GM12878 (cell line): ENCODE measurements at regions not wholly inside any gene's neighbourhood (a gene's known extent, or its start where the extent isn't known, plus 50 kb on each side); places are given as distances from the start of the nearest gene placed in this dataset.

Experiments
- ATAC-seq: fragments of 200-7000 bp; cut with Tn5 transposase; 3 replicates; pipeline ENCODE4 v1.9.1; 2020; ENCODE audit warnings: mild to moderate bottlenecking, moderate library complexity
- BruUV-seq: library from RNA; stranded (reverse); fragments of 400-500 nt; replicated peaks from 2 replicates; lab custom pipeline; 2021; lab: Mats Ljungman, UMichigan
- CTCF ChIA-PET: fragments of 300-600 bp; sonication (Branson Sonifier 250); formaldehyde crosslinking; extraction: SDS; loops from one replicate; lab custom pipeline; 2021; ENCODE audit warnings: inconsistent platforms; lab: Yijun Ruan, JAX
- POLR2A ChIA-PET: fragments of 350-600 bp; formaldehyde crosslinking; extraction: SDS; loops from one replicate; lab custom pipeline; 2021; ENCODE audit warnings: inconsistent platforms; lab: Charles Lee
- RAD21 ChIA-PET: fragments of 300-600 bp; sonication (Branson Sonifier 250); formaldehyde crosslinking; loops from one replicate; lab custom pipeline; 2023; ENCODE audit warnings: antibody characterized with exemption; ENCODE audit not compliant: unreplicated experiment; lab: Charles Lee
- SMC1A ChIA-PET: fragments of 300-600 bp; sonication (Branson Sonifier 250); formaldehyde crosslinking; loops from one replicate; lab custom pipeline; 2023; ENCODE audit not compliant: unreplicated experiment, uncharacterized antibody; lab: Charles Lee
- DNase-seq: peaks from one replicate; pipeline ENCODE4 v3.0.0-alpha.2; 2011; ENCODE audit warnings: low read depth, low spot score
- FAIRE-seq: peaks from 3 replicates; lab custom pipeline; 2011; peaks lifted over from hg19 to GRCh38; lab: Jason Lieb, UNC
- H2AFZ ChIP-seq: 2 replicates; pipeline ENCODE4 v1.6.0; 2011; ENCODE audit warnings: low read depth, low read length, control low read depth; ENCODE audit not compliant: control insufficient read depth
- H3K27ac ChIP-seq: 2 replicates; pipeline ENCODE4 v1.5.1; 2011; ENCODE audit warnings: control low read depth; ENCODE audit not compliant: control insufficient read depth, insufficient read depth
- H3K27me3 ChIP-seq, 2 experiments: replicated peaks in 1 of 2; 2 replicates each; pipeline versions ENCODE4 v1.6.0 to v1.6.1; 2011; ENCODE audit warnings: low read length in 1 of 2; ENCODE audit not compliant: control insufficient read depth in 2 of 2, insufficient read depth in 2 of 2
- H3K36me3 ChIP-seq, 2 experiments: 2 replicates each; pipeline ENCODE4 v1.5.1; 2011; ENCODE audit warnings: low read length in 1 of 2; ENCODE audit not compliant: control insufficient read depth in 2 of 2, insufficient read depth in 2 of 2
- H3K4me1 ChIP-seq: 2 replicates; pipeline ENCODE4 v1.6.1; 2011; ENCODE audit warnings: mild to moderate bottlenecking, low read length, moderate library complexity, mixed read lengths; ENCODE audit not compliant: control insufficient read depth, insufficient read depth
- H3K4me2 ChIP-seq: 2 replicates; pipeline ENCODE4 v1.6.0; 2011; ENCODE audit warnings: control low read depth; ENCODE audit not compliant: control insufficient read depth, insufficient read depth
- H3K4me3 ChIP-seq: fragments of 200-600 bp; sonication (generic); 2 replicates; pipeline ENCODE4 v1.5.1; 2016
- H3K79me2 ChIP-seq: 2 replicates; pipeline ENCODE4 v1.6.0; 2011; ENCODE audit warnings: low read length; ENCODE audit not compliant: control insufficient read depth, insufficient read depth
- H3K9ac ChIP-seq: 2 replicates; pipeline ENCODE4 v1.8.0; 2011; ENCODE audit warnings: low read length, control low read depth, mixed read lengths; ENCODE audit not compliant: control insufficient read depth, insufficient read depth
- H3K9me3 ChIP-seq: replicated peaks from 3 replicates; pipeline ENCODE4 v1.5.1; 2011; ENCODE audit warnings: mild to moderate bottlenecking, low read length; ENCODE audit not compliant: control insufficient read depth, insufficient read depth
- H4K20me1 ChIP-seq: 2 replicates; pipeline ENCODE4 v1.6.0; 2011; ENCODE audit not compliant: control insufficient read depth, insufficient read depth
- CUX1 ChIP-seq: IDR thresholded peaks from 2 replicates; pipeline ENCODE4 v1.6.1; 2012; ENCODE audit warnings: improper control_type of control experiment, low read depth, low read length; ENCODE audit not compliant: insufficient replicate concordance
- EZH2 ChIP-seq: IDR thresholded peaks from 2 replicates; pipeline ENCODE4 v1.6.1; 2012; ENCODE audit warnings: low read depth, mild to moderate bottlenecking, control low read depth, inconsistent platforms, low read length, borderline replicate concordance; ENCODE audit not compliant: control insufficient read depth
- JUND ChIP-seq: IDR thresholded peaks from 2 replicates; pipeline ENCODE4 v1.6.1; 2012; ENCODE audit warnings: low read depth, mild to moderate bottlenecking, low read length, improper control_type of control experiment, moderate library complexity
- NFXL1 ChIP-seq: fragments of 450-650 bp; IDR thresholded peaks from 2 replicates; pipeline ENCODE4 v1.6.1; 2017; ENCODE audit warnings: antibody characterized with exemption, mild to moderate bottlenecking, borderline replicate concordance
- NFYA ChIP-seq: IDR thresholded peaks from 2 replicates; pipeline ENCODE4 v1.6.1; 2011; ENCODE audit warnings: low read depth, mild to moderate bottlenecking, low read length, improper control_type of control experiment, borderline replicate concordance
- NFYB ChIP-seq: IDR thresholded peaks from 2 replicates; pipeline ENCODE4 v1.6.1; 2011; ENCODE audit warnings: low read depth, mild to moderate bottlenecking, low read length, improper control_type of control experiment, moderate library complexity; ENCODE audit not compliant: insufficient read depth
- POLR2A ChIP-seq: IDR thresholded peaks from 2 replicates; pipeline ENCODE4 v1.6.1; 2011; ENCODE audit warnings: low read depth, mild to moderate bottlenecking, low read length
- POLR2AphosphoS2 ChIP-seq: IDR thresholded peaks from 2 replicates; pipeline ENCODE4 v1.6.1; 2011; ENCODE audit warnings: low read depth, mild to moderate bottlenecking, low read length, improper control_type of control experiment, moderate library complexity
- SUPT20H ChIP-seq: IDR thresholded peaks from 2 replicates; pipeline ENCODE4 v1.6.1; 2011; ENCODE audit warnings: low read depth, mild to moderate bottlenecking, low read length, moderate library complexity, borderline replicate concordance; ENCODE audit not compliant: control insufficient read depth
- TAF1 ChIP-seq: IDR thresholded peaks from 2 replicates; pipeline ENCODE4 v1.6.1; 2011; ENCODE audit warnings: mild to moderate bottlenecking, low read depth, low read length, borderline replicate concordance
- YBX1 ChIP-seq: fragments of 450-650 bp; IDR thresholded peaks from 2 replicates; pipeline ENCODE4 v1.6.1; 2016; ENCODE audit warnings: antibody characterized with exemption
- ZNF274 ChIP-seq: IDR thresholded peaks from one replicate; pipeline ENCODE4 v1.8.0; 2011; ENCODE audit not compliant: insufficient read length, insufficient read depth
- ZSCAN29 ChIP-seq: fragments of 450-650 bp; IDR thresholded peaks from 2 replicates; pipeline ENCODE4 v1.6.1; 2017; ENCODE audit warnings: mild to moderate bottlenecking, moderate library complexity
- WGBS: methylation state at CpG from one replicate; pipeline ENCODE4 v1.1.6; 2016; ENCODE audit warnings: low lambda C conversion rate; ENCODE audit not compliant: insufficient replicate concordance, insufficient coverage; ENCODE audit errors: missing lambda C conversion rate; 5-methylcytosine and 5-hydroxymethylcytosine counted together
- in situ Hi-C: fragments of 300-500 bp; cut with MboI; formaldehyde crosslinking; loops from 9 replicates; pipeline ENCODE4 v1.14.3; 2018; ENCODE audit warnings: mixed read lengths
- intact Hi-C: fragments of 100-400 bp; cut with micrococcal nuclease; formaldehyde crosslinking; loops from one replicate; pipeline ENCODE4 v1.14.2; 2022; ENCODE audit not compliant: unreplicated experiment

GRCh38 chr3:36146404-36146803 is 233.9 kb upstream of the STAC start:
- in situ Hi-C loops (no loop called here), intact Hi-C loops (no loop called here)
- Histone ChIP-seq H3K4me3 (no peak overlapping the region), H3K27ac (no peak overlapping the region), H3K9me3 (no peaks in the 10 kb centered on the region), H3K4me2 (no peak overlapping the region), H2AFZ (no peak overlapping the region), H3K36me3 (no peaks in the 10 kb centered on the region), H3K79me2 (no peaks in the 10 kb centered on the region), H3K4me1 (no peaks in the 10 kb centered on the region), H3K27me3 (no peaks in the 10 kb centered on the region; a peak in 1 of 4 replicates), H3K9ac (no peak overlapping the region), H4K20me1 (no peaks in the 10 kb centered on the region)
- POLR2A ChIA-PET = no interaction called here
- FAIRE-seq (no peak), ATAC-seq (no peak), DNase-seq (no peak)
- 0% methylated on average over 2 of the region's 2 CpGs for WGBS
- TF ChIP-seq NFYA (no peak), NFYB (no peak), SUPT20H (no peak), ZNF274 (no peak), NFXL1 (no peak)
- BruUV-seq = no TSS peak
- SMC1A ChIA-PET = no interaction called here
- RAD21 ChIA-PET = no interaction called here
- CTCF ChIA-PET = no interaction called here

- POLR2A ChIA-PET = no interaction called here
- no peak overlapping the region for H2AFZ ChIP-seq
- H3K4me3 ChIP-seq = no peak overlapping the region
- BruUV-seq = no TSS peak
- no peak for FAIRE-seq
- no peak for DNase-seq
- H3K4me1 ChIP-seq = no peaks in the 10 kb centered on the region
- H3K27ac ChIP-seq = no peak overlapping the region
- in situ Hi-C loops (no loop called here), intact Hi-C loops (no loop called here)
- SMC1A ChIA-PET = no interaction called here
- CTCF ChIA-PET = no interaction called here
- H3K36me3 ChIP-seq = no peaks in the 10 kb centered on the region
- no peak for ATAC-seq
- RAD21 ChIA-PET = no interaction called here
- no peak overlapping the region for H3K9ac ChIP-seq
- no peaks in the 10 kb centered on the region for H4K20me1 ChIP-seq
- no peaks in the 10 kb centered on the region; a peak in 1 of 4 replicates for H3K27me3 ChIP-seq
- H3K4me2 ChIP-seq = no peak overlapping the region
- WGBS = 34% methylated on average over 11 of the region's 11 CpGs
- H3K79me2 ChIP-seq = no peaks in the 10 kb centered on the region
- no peaks in the 10 kb centered on the region for H3K9me3 ChIP-seq
- TF ChIP-seq POLR2A = no peak
- no peak for TF ChIP-seq EZH2
- no peak for TF ChIP-seq ZSCAN29
- no peak for TF ChIP-seq POLR2AphosphoS2
- no peak for TF ChIP-seq YBX1
- no peak for TF ChIP-seq CUX1
- no peak for TF ChIP-seq TAF1
- no peak for TF ChIP-seq JUND
Measured at GRCh38 chr3:36147934-36148558, 232.3 kb upstream of the STAC start.
